ENCODE measurements at regions not wholly inside any gene's neighbourhood (a gene's known extent, or its start where the extent isn't known, plus 50 kb on each side); places are given as distances from the start of the nearest gene placed in this dataset.

GRCh38 chr13:99911965-99912566 lies 59.5 kb downstream of the ZIC5 start:
- Histone ChIP-seq H3K4me1 (ENCODE audit: insufficient read depth, low read length) (no peaks in the 10 kb centered on the region), H3K27me3 (ENCODE audit: insufficient read depth, low read length) (peaks cover 18% of the 10 kb centered on the region), H3K9me3 (ENCODE audit: low read depth, low read length) (no peaks in the 10 kb centered on the region), H3K4me3 (ENCODE audit: low read length) (no peak overlapping the region)

DNA sequence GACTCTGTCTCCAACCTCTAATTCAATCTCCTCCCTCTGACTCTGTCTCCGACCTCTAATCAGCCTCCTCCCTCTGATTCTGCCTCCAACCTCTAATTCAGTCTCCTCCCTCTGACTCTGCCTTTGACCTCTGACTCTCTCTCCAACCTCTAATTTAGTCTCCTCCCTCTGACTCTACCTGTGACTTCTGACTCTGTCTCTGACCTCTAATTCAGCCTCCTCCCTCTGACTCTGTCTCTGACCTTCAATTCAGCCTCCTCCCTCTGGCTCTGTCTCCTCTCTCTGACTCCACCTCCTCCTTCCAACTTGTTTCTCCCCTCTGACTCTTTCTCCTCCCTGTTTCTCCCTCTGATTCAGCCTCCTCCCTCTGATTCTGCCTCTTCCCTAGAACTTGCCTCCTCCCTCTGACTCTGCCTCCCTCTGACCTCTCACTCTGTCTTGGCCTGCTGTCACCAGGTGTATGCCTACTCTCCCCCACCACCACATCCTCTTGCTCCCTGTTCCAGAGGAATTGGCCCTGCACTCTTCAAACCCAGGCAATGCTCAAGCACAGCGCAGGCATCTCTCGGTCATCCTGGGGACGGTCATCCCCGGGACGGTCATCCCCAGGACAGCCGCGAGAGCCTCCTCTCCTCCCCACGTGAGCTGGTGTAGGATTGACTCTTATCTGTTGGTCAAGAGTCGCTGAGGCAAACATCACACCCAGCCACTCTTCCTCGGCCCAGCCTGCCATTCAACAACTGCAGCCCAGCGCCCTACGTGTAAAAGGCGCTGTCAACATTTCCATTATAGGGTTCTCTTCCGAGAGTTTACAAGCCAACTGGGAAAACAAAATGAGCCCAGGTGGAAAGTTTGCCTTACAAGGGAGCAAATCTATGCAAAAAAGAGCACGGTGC lies 60.2 kb downstream of the ZIC5 start:
- H3K4me1 ChIP-seq (ENCODE audit: insufficient read depth, low read length) = no peaks in the 10 kb centered on the region
- H3K9me3 ChIP-seq (ENCODE audit: low read depth, low read length) = no peaks in the 10 kb centered on the region
- no peak overlapping the region for H3K4me3 ChIP-seq (ENCODE audit: low read length)
- H3K27me3 ChIP-seq (ENCODE audit: insufficient read depth, low read length) = peaks cover 19% of the 10 kb centered on the region

GRCh38 chr13:99909836-99910619 lies 61.5 kb downstream of the ZIC5 start:
- Histone ChIP-seq H3K4me3 (ENCODE audit: low read length) (no peak overlapping the region), H3K27me3 (ENCODE audit: insufficient read depth, low read length) (peaks cover 19% of the 10 kb centered on the region), H3K4me1 (ENCODE audit: insufficient read depth, low read length) (no peaks in the 10 kb centered on the region), H3K9me3 (ENCODE audit: low read depth, low read length) (no peaks in the 10 kb centered on the region)

DNA sequence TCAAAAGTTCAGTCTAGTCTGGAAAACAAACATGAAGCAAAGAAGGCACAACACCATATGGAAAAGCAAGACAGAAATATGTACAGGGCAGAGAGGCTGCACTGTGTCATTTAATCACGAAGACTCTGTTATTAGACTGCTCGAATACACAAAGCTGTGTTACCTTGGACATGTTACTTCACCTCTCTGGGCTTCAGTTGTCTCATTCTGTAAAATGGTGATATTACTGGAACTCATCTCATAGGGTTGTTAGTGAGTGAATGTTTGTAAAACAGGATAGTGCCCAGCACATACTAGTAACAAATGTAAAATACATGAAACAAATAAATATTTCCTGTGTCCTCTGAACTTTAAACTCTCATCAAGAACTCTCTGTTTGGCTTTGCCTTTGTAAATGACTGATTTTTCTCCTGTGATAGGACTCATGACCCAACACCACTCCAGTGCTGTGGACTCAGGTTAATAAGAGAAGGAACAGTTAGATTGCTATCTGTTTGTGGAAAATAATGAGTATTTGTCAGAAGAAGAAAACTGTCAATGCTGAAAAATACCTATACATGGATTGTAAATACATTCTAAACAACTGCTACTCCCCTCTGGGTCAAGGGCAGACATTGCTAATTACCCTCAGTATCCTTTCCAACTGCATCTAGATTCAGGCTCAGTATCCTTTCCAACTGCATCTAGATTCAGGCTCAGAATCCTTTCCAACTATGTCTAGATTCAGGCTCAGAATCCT lies 62.3 kb downstream of the ZIC5 start:
- no peak overlapping the region for H3K4me3 ChIP-seq (ENCODE audit: low read length)

DNA sequence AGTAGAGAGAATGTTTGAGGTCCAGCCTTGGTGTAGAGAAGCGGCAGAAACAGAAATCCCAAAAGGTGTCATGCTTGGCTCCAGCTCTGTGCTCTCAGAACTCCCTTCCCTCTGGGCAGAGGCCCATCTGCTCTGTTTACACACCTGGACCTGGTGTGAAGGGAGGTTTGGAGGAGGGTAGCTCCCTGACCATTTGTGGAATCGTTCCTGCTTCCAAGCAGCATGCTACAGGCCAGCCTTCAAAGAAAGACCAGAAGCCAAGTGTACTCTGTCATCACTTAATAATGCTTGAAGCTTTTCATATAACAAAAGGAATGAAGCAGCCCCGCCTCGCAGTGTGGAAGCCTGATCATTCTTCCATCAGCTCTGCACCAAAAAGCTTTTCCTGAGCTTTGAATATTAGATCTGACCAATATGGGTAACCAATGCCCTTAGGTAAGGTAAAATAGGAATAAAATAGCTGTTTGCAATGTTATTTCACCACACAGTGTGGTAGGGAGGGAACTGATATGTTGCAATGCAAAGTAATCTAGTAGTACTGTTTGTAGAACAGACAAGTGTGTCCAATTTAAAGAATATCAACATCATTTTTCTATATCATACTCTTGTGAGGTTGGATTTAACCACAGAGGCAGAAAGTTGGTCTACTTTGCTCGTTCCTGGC lies 63.3 kb downstream of the ZIC5 start:
- H3K9me3 ChIP-seq (ENCODE audit: low read depth, low read length) = no peaks in the 10 kb centered on the region
- no peak overlapping the region for H3K4me3 ChIP-seq (ENCODE audit: low read length)
- no peaks in the 10 kb centered on the region for H3K4me1 ChIP-seq (ENCODE audit: insufficient read depth, low read length)
- peaks cover 22% of the 10 kb centered on the region for H3K27me3 ChIP-seq (ENCODE audit: insufficient read depth, low read length)

More for the DNA sequence above, 62.3 kb downstream of the ZIC5 start:
- H3K4me1 ChIP-seq (ENCODE audit: insufficient read depth, low read length) = no peaks in the 10 kb centered on the region
- H3K9me3 ChIP-seq (ENCODE audit: low read depth, low read length) = no peaks in the 10 kb centered on the region
- H3K27me3 ChIP-seq (ENCODE audit: insufficient read depth, low read length) = peaks cover 22% of the 10 kb centered on the region

DNA sequence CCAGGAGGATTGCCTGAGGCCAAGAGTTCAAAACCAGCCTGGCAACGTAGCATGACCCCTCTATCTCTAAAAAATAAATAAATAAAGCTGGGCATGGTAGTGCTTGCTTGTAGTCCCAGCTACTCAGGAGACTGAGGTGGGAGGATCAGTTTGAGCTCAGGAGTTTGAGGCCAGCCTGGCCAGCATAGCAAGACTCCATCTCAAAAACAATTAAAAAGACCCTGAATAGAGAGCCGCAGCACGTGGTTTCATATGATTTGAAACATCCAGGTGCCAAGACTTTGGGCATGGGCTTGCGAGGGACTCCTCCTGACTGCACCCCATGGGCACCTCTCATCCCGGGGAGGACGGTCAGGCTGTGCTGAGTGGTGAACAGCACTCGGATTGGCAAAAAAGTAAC lies 63.9 kb downstream of the ZIC5 start:
- Histone ChIP-seq H3K4me3 (ENCODE audit: low read length) (no peak overlapping the region), H3K9me3 (ENCODE audit: low read depth, low read length) (no peaks in the 10 kb centered on the region), H3K27me3 (ENCODE audit: insufficient read depth, low read length) (peaks cover 26% of the 10 kb centered on the region), H3K4me1 (ENCODE audit: insufficient read depth, low read length) (no peaks in the 10 kb centered on the region)

DNA sequence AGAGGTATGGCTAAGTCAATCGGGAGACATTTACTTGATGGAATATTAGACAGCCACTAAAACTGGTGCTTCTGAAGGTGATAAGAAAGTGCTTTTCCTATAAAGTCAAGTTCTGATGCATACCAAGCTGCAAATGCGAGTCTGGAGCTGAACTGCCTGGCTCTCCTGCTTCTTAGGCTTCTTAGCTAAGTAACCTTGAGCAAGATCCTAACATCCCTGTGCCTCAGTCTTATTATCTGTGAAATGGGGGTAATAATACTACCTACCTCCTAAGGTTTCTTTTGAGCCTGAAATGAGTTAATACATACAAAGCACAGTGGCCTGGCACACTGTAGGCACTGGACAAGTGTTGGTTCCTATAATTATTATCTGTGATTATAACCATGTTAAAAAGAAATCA lies 64.5 kb downstream of the ZIC5 start:
- Histone ChIP-seq H3K9me3 (ENCODE audit: low read depth, low read length) (no peaks in the 10 kb centered on the region), H3K27me3 (ENCODE audit: insufficient read depth, low read length) (peaks cover 26% of the 10 kb centered on the region), H3K4me1 (ENCODE audit: insufficient read depth, low read length) (no peaks in the 10 kb centered on the region), H3K4me3 (ENCODE audit: low read length) (no peak overlapping the region)

DNA sequence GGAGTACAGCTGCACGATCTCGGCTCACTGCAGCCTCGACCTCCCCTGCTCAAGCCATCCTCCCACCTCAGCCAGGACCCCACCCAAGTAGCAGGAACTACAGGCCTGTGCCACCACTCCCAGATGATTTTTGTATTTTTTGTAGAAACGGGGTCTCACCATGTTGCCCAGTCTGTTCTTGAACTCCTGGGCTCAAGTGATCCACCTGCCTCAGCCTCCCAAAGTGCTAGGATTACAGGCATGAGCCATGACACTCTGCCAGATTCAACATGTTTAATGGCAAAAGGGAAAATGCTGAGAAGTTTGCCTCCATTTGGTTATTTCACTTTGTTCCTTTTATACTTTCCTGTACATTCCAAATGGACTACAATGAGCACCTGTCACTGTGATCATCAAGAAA lies 65.8 kb downstream of the ZIC5 start:
- Histone ChIP-seq H3K27me3 (ENCODE audit: insufficient read depth, low read length) (peaks cover 26% of the 10 kb centered on the region), H3K4me3 (ENCODE audit: low read length) (no peak overlapping the region), H3K4me1 (ENCODE audit: insufficient read depth, low read length) (no peaks in the 10 kb centered on the region), H3K9me3 (ENCODE audit: low read depth, low read length) (no peaks in the 10 kb centered on the region)

DNA sequence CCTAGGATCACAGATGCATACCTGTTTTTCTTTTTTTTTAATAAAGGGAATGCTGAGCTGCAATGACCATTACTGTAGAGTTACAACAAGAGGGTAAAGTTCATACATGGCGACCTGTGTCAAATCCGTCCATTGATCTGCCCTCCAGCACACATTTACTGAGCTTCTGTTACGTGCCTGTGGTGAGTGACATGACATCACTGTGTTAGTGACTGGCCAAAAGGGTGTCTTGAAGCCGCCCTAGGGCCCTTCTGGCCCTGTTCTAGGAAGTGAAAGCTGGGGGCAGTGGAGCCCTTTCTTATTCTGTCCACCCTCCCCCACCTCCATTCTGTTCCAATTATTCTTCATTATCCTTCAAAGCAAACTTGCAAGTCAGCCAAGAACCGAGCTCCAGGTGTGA lies 66.3 kb downstream of the ZIC5 start:
- no peak overlapping the region for H3K4me3 ChIP-seq (ENCODE audit: low read length)
- peaks cover 26% of the 10 kb centered on the region for H3K27me3 ChIP-seq (ENCODE audit: insufficient read depth, low read length)
- no peaks in the 10 kb centered on the region for H3K4me1 ChIP-seq (ENCODE audit: insufficient read depth, low read length)
- H3K9me3 ChIP-seq (ENCODE audit: low read depth, low read length) = no peaks in the 10 kb centered on the region

GRCh38 chr13:99903140-99903539 lies 68.4 kb downstream of the ZIC5 start:
- Histone ChIP-seq H3K4me3 (ENCODE audit: low read length) (no peak overlapping the region), H3K9me3 (ENCODE audit: low read depth, low read length) (no peaks in the 10 kb centered on the region), H3K4me1 (ENCODE audit: insufficient read depth, low read length) (no peaks in the 10 kb centered on the region), H3K27me3 (ENCODE audit: insufficient read depth, low read length) (peaks cover 25% of the 10 kb centered on the region)

GRCh38 chr13:99902657-99903056 lies 68.9 kb downstream of the ZIC5 start:
- Histone ChIP-seq H3K27me3 (ENCODE audit: insufficient read depth, low read length) (peaks cover 29% of the 10 kb centered on the region), H3K9me3 (ENCODE audit: low read depth, low read length) (no peaks in the 10 kb centered on the region), H3K4me3 (ENCODE audit: low read length) (no peak overlapping the region), H3K4me1 (ENCODE audit: insufficient read depth, low read length) (no peaks in the 10 kb centered on the region)

DNA sequence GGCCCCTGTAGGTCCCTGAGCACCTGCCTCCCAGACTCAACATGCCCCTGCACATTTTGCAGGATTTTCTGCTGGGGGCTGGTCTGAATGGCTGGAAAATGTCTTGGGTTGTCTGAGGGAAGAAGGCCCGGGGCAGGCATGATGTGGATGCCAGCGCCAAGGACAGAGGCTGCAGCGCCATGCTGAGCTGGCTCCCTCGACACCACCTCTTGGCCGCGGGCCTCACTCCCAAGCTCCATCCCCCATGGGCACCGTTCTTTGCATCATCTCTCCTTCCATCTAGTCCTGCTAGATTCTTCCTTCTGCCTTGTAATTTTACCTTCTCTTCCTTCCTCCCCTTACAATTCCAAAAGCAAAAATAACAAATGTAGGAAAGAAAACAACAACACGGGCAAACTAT lies 70.6 kb downstream of the ZIC5 start:
- H3K27me3 ChIP-seq (ENCODE audit: insufficient read depth, low read length) = peaks cover 39% of the 10 kb centered on the region
- no peaks in the 10 kb centered on the region for H3K9me3 ChIP-seq (ENCODE audit: low read depth, low read length)
- H3K4me3 ChIP-seq (ENCODE audit: low read length) = no peak overlapping the region
- peaks cover 7% of the 10 kb centered on the region for H3K4me1 ChIP-seq (ENCODE audit: insufficient read depth, low read length)

DNA sequence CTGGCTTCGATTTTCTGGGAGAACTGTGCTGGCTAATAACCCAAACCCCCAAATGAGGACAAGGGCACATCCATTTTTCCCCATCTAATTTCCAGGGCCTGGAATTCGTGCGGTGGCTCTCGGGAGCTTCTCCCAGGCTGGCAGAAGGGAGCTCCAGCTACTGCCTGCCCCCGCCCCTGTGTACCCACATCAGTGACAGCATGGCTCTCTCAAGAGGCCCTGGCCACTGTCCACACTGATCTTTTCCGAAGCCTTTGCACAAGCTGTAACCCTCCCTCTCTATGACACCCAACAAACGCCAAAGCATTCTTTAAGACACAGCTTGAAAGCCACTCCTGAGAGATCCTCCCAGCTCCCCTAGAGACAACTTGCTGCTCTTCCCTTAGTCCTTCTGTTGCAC lies 73.1 kb downstream of the ZIC5 start:
- Histone ChIP-seq H3K4me3 (ENCODE audit: low read length) (no peak overlapping the region), H3K27me3 (ENCODE audit: insufficient read depth, low read length) (peaks cover 60% of the 10 kb centered on the region), H3K9me3 (ENCODE audit: low read depth, low read length) (no peaks in the 10 kb centered on the region), H3K4me1 (ENCODE audit: insufficient read depth, low read length) (peaks cover 18% of the 10 kb centered on the region)

DNA sequence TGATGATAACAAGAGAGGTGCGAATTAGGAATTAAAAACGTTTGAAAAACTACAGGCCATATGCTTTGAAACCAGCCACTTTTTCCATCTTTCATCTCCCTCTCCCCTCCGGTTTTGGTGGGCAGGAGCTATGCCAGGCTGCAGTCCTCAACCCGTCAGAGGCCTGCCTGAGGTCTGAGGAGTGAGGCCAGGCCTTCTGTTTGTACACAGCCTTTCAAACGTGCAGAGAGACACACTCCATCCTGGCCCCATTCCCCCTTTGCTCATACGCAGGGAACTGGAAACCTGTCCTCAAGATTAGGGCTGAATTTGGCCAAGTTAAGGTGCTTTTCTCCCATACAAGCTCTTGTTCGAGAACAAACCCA lies 74.5 kb downstream of the ZIC5 start:
- Histone ChIP-seq H3K9me3 (ENCODE audit: low read depth, low read length) (no peaks in the 10 kb centered on the region), H3K4me1 (ENCODE audit: insufficient read depth, low read length) (peaks cover 18% of the 10 kb centered on the region), H3K4me3 (ENCODE audit: low read length) (no peak overlapping the region), H3K27me3 (ENCODE audit: insufficient read depth, low read length) (peaks cover 59% of the 10 kb centered on the region)
